H9 (cell line): ENCODE measurements at regions not wholly inside any gene's neighbourhood (a gene's known extent, or its start where the extent isn't known, plus 50 kb on each side); places are given as distances from the start of the nearest gene placed in this dataset.

ENCODE experiments used
- DNase-seq: peaks from one replicate; pipeline ENCODE4 v3.0.0-alpha.2; 2017
- H2AFZ ChIP-seq: one replicate; pipeline ENCODE4 v1.6.1; 2013; ENCODE audit warnings: mild to moderate bottlenecking, low read length, control low read depth, moderate library complexity
- H2AK5ac ChIP-seq: 2 replicates; pipeline ENCODE4 v1.6.1; 2013; ENCODE audit warnings: low read length, control low read depth, mixed read lengths; ENCODE audit not compliant: insufficient read length
- H2BK120ac ChIP-seq: one replicate; pipeline ENCODE4 v1.6.1; 2013; ENCODE audit warnings: low read depth, mild to moderate bottlenecking, low read length, control low read depth, inconsistent platforms; ENCODE audit not compliant: poor library complexity, severe bottlenecking
- H2BK12ac ChIP-seq: 2 replicates; pipeline ENCODE4 v1.6.1; 2013; ENCODE audit warnings: low read length, control low read depth, mixed read lengths, low read depth; ENCODE audit not compliant: insufficient read length
- H2BK15ac ChIP-seq: 2 replicates; pipeline ENCODE4 v1.6.1; 2013; ENCODE audit warnings: low read depth, low read length, control low read depth
- H2BK20ac ChIP-seq: one replicate; pipeline ENCODE4 v1.6.1; 2013; ENCODE audit warnings: low read depth, mild to moderate bottlenecking, low read length, control low read depth, inconsistent platforms; ENCODE audit not compliant: poor library complexity, severe bottlenecking
- H2BK5ac ChIP-seq: 2 replicates; pipeline ENCODE4 v1.6.1; 2013; ENCODE audit warnings: low read length, control low read depth, mixed read lengths; ENCODE audit not compliant: insufficient read length
- H3K14ac ChIP-seq: 2 replicates; pipeline ENCODE4 v1.6.1; 2013; ENCODE audit warnings: low read length, control low read depth; ENCODE audit not compliant: insufficient read depth
- H3K18ac ChIP-seq: 2 replicates; pipeline ENCODE4 v1.6.1; 2013; ENCODE audit warnings: low read depth, mild to moderate bottlenecking, mixed read lengths, low read length, control low read depth; ENCODE audit not compliant: insufficient read length
- H3K23ac ChIP-seq: 2 replicates; pipeline ENCODE4 v1.6.1; 2013; ENCODE audit warnings: low read length, control low read depth, mixed read lengths, low read depth; ENCODE audit not compliant: insufficient read length
- H3K23me2 ChIP-seq: 2 replicates; pipeline ENCODE4 v1.6.1; 2013; ENCODE audit warnings: low read depth, mild to moderate bottlenecking, mixed read lengths, low read length, control low read depth; ENCODE audit not compliant: insufficient read length, poor library complexity, severe bottlenecking
- H3K27ac ChIP-seq: 2 replicates; pipeline ENCODE4 v1.5.1; 2013; ENCODE audit warnings: low read length, control low read depth, mixed read lengths, low read depth; ENCODE audit not compliant: insufficient read length
- H3K27me3 ChIP-seq: 2 replicates; pipeline ENCODE4 v1.6.1; 2013; ENCODE audit warnings: low read length, control low read depth, inconsistent platforms; ENCODE audit not compliant: insufficient read depth
- H3K4ac ChIP-seq: 2 replicates; pipeline ENCODE4 v1.6.1; 2013; ENCODE audit warnings: low read depth, mild to moderate bottlenecking, control low read depth, inconsistent platforms, low read length, moderate library complexity
- H3K4me1 ChIP-seq: 2 replicates; pipeline ENCODE4 v1.6.1; 2013; ENCODE audit warnings: low read length, control low read depth, inconsistent platforms; ENCODE audit not compliant: insufficient read depth
- H3K4me2 ChIP-seq: 2 replicates; pipeline ENCODE4 v1.6.1; 2013; ENCODE audit warnings: low read length, control low read depth, mixed read lengths; ENCODE audit not compliant: insufficient read length, insufficient read depth
- H3K56ac ChIP-seq: 2 replicates; pipeline ENCODE4 v1.6.1; 2013; ENCODE audit warnings: low read depth, mild to moderate bottlenecking, mixed read lengths, low read length, control low read depth; ENCODE audit not compliant: insufficient read length
- H3K79me1 ChIP-seq: 2 replicates; pipeline ENCODE4 v1.6.1; 2013; ENCODE audit warnings: low read depth, mild to moderate bottlenecking, moderate library complexity, low read length, control low read depth, inconsistent platforms; ENCODE audit not compliant: insufficient read depth, poor library complexity, severe bottlenecking
- H3K79me2 ChIP-seq: 2 replicates; pipeline ENCODE4 v1.6.1; 2013; ENCODE audit warnings: low read length, control low read depth, inconsistent platforms; ENCODE audit not compliant: insufficient read depth
- H3K9ac ChIP-seq: 2 replicates; pipeline ENCODE4 v1.6.1; 2013; ENCODE audit warnings: low read length, control low read depth, mixed read lengths; ENCODE audit not compliant: insufficient read length; ENCODE audit errors: extremely low read depth
- H3K9me3 ChIP-seq: one replicate; pipeline ENCODE4 v1.6.1; 2013; ENCODE audit warnings: low read depth, low read length, inconsistent platforms; ENCODE audit not compliant: control insufficient read depth
- H3T11ph ChIP-seq: one replicate; pipeline ENCODE4 v1.6.1; 2013; ENCODE audit warnings: mild to moderate bottlenecking, low read length, control low read depth, inconsistent platforms
- H4K20me1 ChIP-seq: one replicate; pipeline ENCODE4 v1.6.1; 2013; ENCODE audit not compliant: control insufficient read depth, insufficient read length, insufficient read depth
- H4K5ac ChIP-seq: 2 replicates; pipeline ENCODE4 v1.6.1; 2013; ENCODE audit warnings: low read depth, mild to moderate bottlenecking, mixed read lengths, low read length, control low read depth; ENCODE audit not compliant: insufficient read length
- H4K8ac ChIP-seq: replicated peaks from 2 replicates; pipeline ENCODE4 v1.6.1; 2013; ENCODE audit warnings: low read length, control low read depth, mixed read lengths, low read depth; ENCODE audit not compliant: insufficient read length
- H4K91ac ChIP-seq: 2 replicates; pipeline ENCODE4 v1.6.1; 2013; ENCODE audit warnings: low read depth, mild to moderate bottlenecking, moderate library complexity, mixed read lengths, low read length, control low read depth; ENCODE audit not compliant: insufficient read length
- H3K27ac Mint-ChIP-seq, 3 experiments: 2 replicates in 2 of 3; 3 replicates in 1 of 3; pipeline ENCODE4 v1.8.0; 2020 to 2021; ENCODE audit warnings: mixed read lengths in 3 of 3, mild to moderate bottlenecking in 1 of 3, moderate library complexity in 1 of 3
- H3K27me3 Mint-ChIP-seq: 2 replicates; pipeline ENCODE4 v1.8.0; 2021; ENCODE audit warnings: low read depth, mild to moderate bottlenecking, moderate library complexity, mixed read lengths
- H3K36me3 Mint-ChIP-seq, 3 experiments: 2 replicates in 2 of 3; 3 replicates in 1 of 3; pipeline ENCODE4 v1.8.0; 2020 to 2021; ENCODE audit warnings: low read depth in 3 of 3, mixed read lengths in 3 of 3; ENCODE audit not compliant: insufficient read depth in 1 of 3
- H3K4me1 Mint-ChIP-seq, 2 experiments: 2 replicates each; pipeline ENCODE4 v1.8.0; 2020; ENCODE audit warnings: mixed read lengths in 2 of 2
- H3K4me3 Mint-ChIP-seq, 2 experiments: 2 replicates in 1 of 2; 3 replicates in 1 of 2; pipeline ENCODE4 v1.8.0; 2020 to 2021; ENCODE audit warnings: mild to moderate bottlenecking in 2 of 2, mixed read lengths in 2 of 2, moderate library complexity in 1 of 2
- H3K9me3 Mint-ChIP-seq, 2 experiments: 2 replicates in 1 of 2; 3 replicates in 1 of 2; pipeline ENCODE4 v1.8.0; 2020; ENCODE audit warnings: mild to moderate bottlenecking in 2 of 2, mixed read lengths in 2 of 2, moderate library complexity in 1 of 2
- CTCF ChIP-seq: fragments of 200-600 bp; sonication (generic); conservative IDR thresholded peaks from 3 replicates; pipeline ENCODE4 v1.8.0; 2021; ENCODE audit warnings: antibody characterized with exemption, mild to moderate bottlenecking
- WGBS: extraction: QIAGEN DNeasy Blood & Tissue Kit; methylation state at CpG from one replicate; pipeline ENCODE4 v1.1.7; 2013; ENCODE audit warnings: missing lambda C conversion rate, low lambda C conversion rate, mixed read lengths; ENCODE audit not compliant: insufficient read length; ENCODE audit errors: extremely low coverage; 5-methylcytosine and 5-hydroxymethylcytosine counted together

GRCh38 chr11:127230392-127230791 lies 229.8 kb upstream of the KIRREL3 start:
- Histone ChIP-seq H2BK20ac (no peak overlapping the region), H3T11ph (no peak overlapping the region), H2BK5ac (no peak overlapping the region), H3K14ac (no peak overlapping the region), H3K27ac (no peak overlapping the region), H3K79me1 (no peaks in the 10 kb centered on the region), H3K4me2 (no peak overlapping the region), H3K79me2 (no peaks in the 10 kb centered on the region), H4K5ac (no peak overlapping the region), H3K23me2 (no peaks in the 10 kb centered on the region), H2AFZ (no peak overlapping the region), H2AK5ac (no peak overlapping the region), H3K23ac (no peak overlapping the region), H4K91ac (no peak overlapping the region), H3K9me3 (no peaks in the 10 kb centered on the region), H4K8ac (no peak overlapping the region), H3K4ac (no peak overlapping the region), H3K9ac (no peak overlapping the region), H4K20me1 (no peaks in the 10 kb centered on the region), H3K27me3 (no peaks in the 10 kb centered on the region), H2BK15ac (no peak overlapping the region), H2BK120ac (no peak overlapping the region), H3K4me1 (no peaks in the 10 kb centered on the region), H3K56ac (no peak overlapping the region), H3K18ac (no peak overlapping the region), H2BK12ac (no peak overlapping the region)
- no peak for DNase-seq
- Mint-ChIP-seq H3K27me3 (peaks cover 1% of the 10 kb centered on the region; the same call in 1 of the 2 replicates), H3K9me3 (no peaks in the 10 kb centered on the region), H3K36me3 (no peaks in the 10 kb centered on the region), H3K27ac (no peak overlapping the region), H3K4me1 (no peaks in the 10 kb centered on the region), H3K4me3 (no peak overlapping the region)
- no peak for TF ChIP-seq CTCF
- no CpG with 5 or more reads among the region's 3 CpGs for WGBS
